ENCODE measurements at regions not wholly inside any gene's neighbourhood (a gene's known extent, or its start where the extent isn't known, plus 50 kb on each side); places are given as distances from the start of the nearest gene placed in this dataset.

DNA sequence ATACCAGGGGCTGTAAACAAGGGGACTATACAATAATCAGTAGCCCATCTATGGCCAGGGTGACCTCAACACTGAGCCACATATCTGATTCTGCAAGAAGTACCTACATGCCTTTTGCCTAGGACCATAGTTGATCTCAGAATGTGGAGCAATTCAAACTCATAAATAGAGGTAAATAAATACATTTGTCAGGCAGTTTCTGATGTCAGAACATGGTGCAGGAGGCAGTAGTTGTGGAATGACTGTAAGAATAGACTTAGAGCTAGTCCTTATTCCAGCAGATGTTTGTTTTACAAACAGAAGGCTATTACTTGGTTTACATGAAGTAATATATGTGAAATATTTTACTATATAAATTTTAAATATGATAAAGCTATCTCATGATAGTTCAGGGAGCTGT is 330.7 kb upstream of the DAB2 start:
- TF ChIP-seq, protein P1, sequence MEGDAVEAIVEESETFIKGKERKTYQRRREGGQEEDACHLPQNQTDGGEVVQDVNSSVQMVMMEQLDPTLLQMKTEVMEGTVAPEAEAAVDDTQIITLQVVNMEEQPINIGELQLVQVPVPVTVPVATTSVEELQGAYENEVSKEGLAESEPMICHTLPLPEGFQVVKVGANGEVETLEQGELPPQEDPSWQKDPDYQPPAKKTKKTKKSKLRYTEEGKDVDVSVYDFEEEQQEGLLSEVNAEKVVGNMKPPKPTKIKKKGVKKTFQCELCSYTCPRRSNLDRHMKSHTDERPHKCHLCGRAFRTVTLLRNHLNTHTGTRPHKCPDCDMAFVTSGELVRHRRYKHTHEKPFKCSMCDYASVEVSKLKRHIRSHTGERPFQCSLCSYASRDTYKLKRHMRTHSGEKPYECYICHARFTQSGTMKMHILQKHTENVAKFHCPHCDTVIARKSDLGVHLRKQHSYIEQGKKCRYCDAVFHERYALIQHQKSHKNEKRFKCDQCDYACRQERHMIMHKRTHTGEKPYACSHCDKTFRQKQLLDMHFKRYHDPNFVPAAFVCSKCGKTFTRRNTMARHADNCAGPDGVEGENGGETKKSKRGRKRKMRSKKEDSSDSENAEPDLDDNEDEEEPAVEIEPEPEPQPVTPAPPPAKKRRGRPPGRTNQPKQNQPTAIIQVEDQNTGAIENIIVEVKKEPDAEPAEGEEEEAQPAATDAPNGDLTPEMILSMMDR (optimal IDR thresholded peaks at IDR 0.05 in 1 of 3, IDR thresholded peaks at IDR 0.05 in 1 of 3, conservative IDR thresholded peaks at IDR 0.05 in 1 of 3; ENCODE audit: extremely low read depth in 1 of 3, insufficient read depth in 2 of 3, low read length in 3 of 3), result no peak
- no peak for TF ChIP-seq EZH2 (IDR thresholded peaks at IDR 0.05; ENCODE audit: low read length)
